HG03565 (cell line): ENCODE measurements at regions not wholly inside any gene's neighbourhood (a gene's known extent, or its start where the extent isn't known, plus 50 kb on each side); places are given as distances from the start of the nearest gene placed in this dataset.

Experiments used
- ATAC-seq: cut with Tn5 transposase; IDR thresholded peaks from one replicate; pipeline ENCODE4 v1.9.1; 2021; ENCODE audit warnings: mild to moderate bottlenecking, moderate library complexity; ENCODE audit not compliant: unreplicated experiment

GRCh38 chr10:117699436-117700075 lies 157.0 kb downstream of the EMX2 start:
- ATAC-seq = no peak

- ATAC-seq = no peak
Observed at GRCh38 chr10:117710181-117710798, 167.7 kb downstream of the EMX2 start.

- ATAC-seq = no peak
Observed at GRCh38 chr10:117716889-117717288, 174.3 kb downstream of the EMX2 start.

- no peak for ATAC-seq
Observed at GRCh38 chr10:117718986-117719920, 176.7 kb downstream of the EMX2 start.

GRCh38 chr10:117720931-117721835 lies 178.6 kb downstream of the EMX2 start:
- no peak for ATAC-seq

- no peak for ATAC-seq
Observed at GRCh38 chr10:117721873-117722272, 179.3 kb downstream of the EMX2 start.

- no peak for ATAC-seq
Observed at GRCh38 chr10:117723343-117723742, 180.8 kb downstream of the EMX2 start.

GRCh38 chr10:117725993-117726392 lies 183.4 kb downstream of the EMX2 start:
- no peak for ATAC-seq

- no peak for ATAC-seq
Observed at GRCh38 chr10:117726596-117727295, 184.2 kb downstream of the EMX2 start.

GRCh38 chr10:117727421-117727820 lies 184.9 kb downstream of the EMX2 start:
- no peak for ATAC-seq

- ATAC-seq = no peak
Observed at GRCh38 chr10:117728087-117728486, 185.5 kb downstream of the EMX2 start.

GRCh38 chr10:117729156-117729555 lies 186.6 kb downstream of the EMX2 start:
- ATAC-seq = no peak

- no peak for ATAC-seq
Observed at GRCh38 chr10:117731121-117731791, 188.7 kb downstream of the EMX2 start.

GRCh38 chr10:117734731-117735405 lies 192.3 kb downstream of the EMX2 start:
- no peak for ATAC-seq

GRCh38 chr10:117736655-117737054 lies 194.1 kb downstream of the EMX2 start:
- no peak for ATAC-seq

GRCh38 chr10:117740088-117740487 lies 197.5 kb downstream of the EMX2 start:
- ATAC-seq = no peak

GRCh38 chr10:117740691-117741222 lies 198.2 kb downstream of the EMX2 start:
- no peak for ATAC-seq

GRCh38 chr10:117741524-117741923 lies 199.0 kb downstream of the EMX2 start:
- no peak for ATAC-seq

GRCh38 chr10:117743509-117743908 lies 201.0 kb downstream of the EMX2 start:
- ATAC-seq = no peak
